D341Med (cell line): ENCODE measurements at regions not wholly inside any gene's neighbourhood (a gene's known extent, or its start where the extent isn't known, plus 50 kb on each side); places are given as distances from the start of the nearest gene placed in this dataset.
"Not testable (repeated sequence)": the region's sequence is repeated elsewhere in the genome, so short reads cannot be mapped to it uniquely, and the experiment has no call there.

Experiments
- DNase-seq: peaks from one replicate; pipeline ENCODE4 v3.0.0; 2012; ENCODE audit warnings: low spot score

- DNase-seq = no peak
Observed at GRCh38 chr14:44385906-44386305, 121.2 kb downstream of the FSCB start.

GRCh38 chr14:44385296-44385695 is 121.8 kb downstream of the FSCB start:
- not testable (repeated sequence) for DNase-seq

- not testable (repeated sequence) for DNase-seq
Observed at GRCh38 chr14:44384601-44385293, 122.3 kb downstream of the FSCB start.

GRCh38 chr14:44384093-44384492 is 123.0 kb downstream of the FSCB start:
- no peak for DNase-seq

- DNase-seq = no peak
Observed at GRCh38 chr14:44383636-44384035, 123.4 kb downstream of the FSCB start.

- no peak for DNase-seq
Observed at GRCh38 chr14:44379292-44379977, 127.6 kb downstream of the FSCB start.

GRCh38 chr14:44374906-44375305 is 132.2 kb downstream of the FSCB start:
- DNase-seq = no peak

DNA sequence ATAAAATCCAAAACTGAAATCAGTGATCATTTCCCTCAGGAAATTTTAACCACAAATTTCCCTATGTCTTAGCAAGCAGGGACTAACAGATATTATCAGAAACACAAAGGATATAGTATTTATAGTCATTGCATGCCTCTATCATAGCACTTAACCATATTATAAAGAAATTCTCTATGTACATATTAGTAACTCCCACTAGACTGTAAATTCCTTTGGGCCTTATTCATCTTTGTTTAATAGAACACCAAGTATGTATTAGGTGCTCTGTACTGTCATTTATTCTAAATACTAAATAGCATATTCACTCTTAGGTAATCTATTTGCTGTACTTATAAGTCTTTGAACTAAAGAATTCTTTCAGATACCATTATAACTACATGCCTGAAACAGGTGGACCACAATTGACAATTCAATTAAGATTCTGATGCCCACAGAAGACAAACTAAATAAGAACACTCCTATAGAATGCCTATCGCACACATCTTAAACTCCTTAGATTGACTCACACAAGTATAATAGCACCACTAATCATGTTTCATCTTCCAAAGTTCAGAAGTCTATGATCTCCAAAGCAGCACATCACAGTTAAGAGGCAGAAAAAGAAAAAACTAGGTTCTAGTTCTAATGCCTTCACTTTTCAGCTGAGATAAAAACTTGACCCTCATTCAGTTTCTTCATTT is 134.1 kb downstream of the FSCB start:
- DNase-seq = no peak

GRCh38 chr14:44372231-44372630 is 134.9 kb downstream of the FSCB start:
- no peak for DNase-seq

GRCh38 chr14:44370727-44371126 is 136.4 kb downstream of the FSCB start:
- DNase-seq = no peak

DNA sequence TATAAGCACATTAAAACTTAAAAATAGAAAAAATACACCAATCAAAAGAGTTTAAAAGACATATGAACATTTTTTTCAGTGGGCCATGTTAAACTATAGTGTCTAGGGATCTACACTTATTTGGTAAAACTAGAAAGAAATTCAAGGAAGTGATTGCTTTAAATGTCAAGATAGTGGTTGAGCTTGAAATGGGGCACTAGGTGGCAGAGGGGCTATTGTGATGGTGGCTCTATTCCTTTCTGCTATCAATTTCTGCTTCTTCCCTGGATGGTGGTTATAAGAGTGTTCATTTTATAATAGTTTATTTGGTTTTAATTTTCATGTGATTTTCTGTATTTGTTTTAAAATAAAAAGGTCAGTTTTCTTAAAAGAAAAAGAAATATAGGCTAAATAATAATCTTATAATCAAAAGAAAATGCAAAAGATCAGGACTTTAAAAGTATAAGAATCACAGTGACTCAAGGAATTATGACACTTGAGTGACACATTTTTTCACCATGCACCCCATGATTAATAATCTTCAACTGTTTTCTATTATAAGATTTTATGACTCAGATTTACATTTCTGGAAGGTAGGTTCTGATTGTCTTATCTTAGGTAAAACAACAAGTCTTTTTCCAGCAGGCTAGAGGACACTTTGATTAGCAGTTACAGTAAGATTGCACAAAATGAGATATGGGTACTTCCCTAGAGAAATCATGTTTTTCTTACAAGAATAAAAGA is 137.5 kb downstream of the FSCB start:
- no peak for DNase-seq

DNA sequence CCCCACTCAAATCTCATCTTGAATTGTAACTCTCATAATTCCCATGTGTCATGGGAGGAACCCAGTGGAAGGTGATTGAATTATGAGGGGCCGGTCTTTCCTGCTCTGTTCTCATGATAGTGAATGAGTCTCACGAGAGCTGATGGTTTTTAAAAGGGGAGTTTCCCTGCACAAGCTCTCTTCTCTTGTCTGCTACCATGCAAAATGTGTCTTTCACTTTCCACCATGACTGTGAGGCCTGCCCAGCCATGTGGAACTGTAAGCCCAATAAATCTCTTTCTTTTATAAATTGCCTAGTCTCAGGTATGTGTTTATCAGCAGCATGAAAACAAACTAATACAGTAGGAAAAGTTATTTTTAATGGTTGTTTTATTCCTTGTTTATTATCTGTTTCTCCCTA is 146.0 kb downstream of the FSCB start:
- no peak for DNase-seq

GRCh38 chr14:44353805-44354204 is 153.3 kb downstream of the FSCB start:
- DNase-seq = no peak

- no peak for DNase-seq
Observed at GRCh38 chr14:44352201-44352600, 154.9 kb downstream of the FSCB start.

- DNase-seq = no peak
Observed at GRCh38 chr14:44347316-44347715, 159.8 kb downstream of the FSCB start.

GRCh38 chr14:44341116-44341515 is 166.0 kb downstream of the FSCB start:
- DNase-seq = no peak

DNA sequence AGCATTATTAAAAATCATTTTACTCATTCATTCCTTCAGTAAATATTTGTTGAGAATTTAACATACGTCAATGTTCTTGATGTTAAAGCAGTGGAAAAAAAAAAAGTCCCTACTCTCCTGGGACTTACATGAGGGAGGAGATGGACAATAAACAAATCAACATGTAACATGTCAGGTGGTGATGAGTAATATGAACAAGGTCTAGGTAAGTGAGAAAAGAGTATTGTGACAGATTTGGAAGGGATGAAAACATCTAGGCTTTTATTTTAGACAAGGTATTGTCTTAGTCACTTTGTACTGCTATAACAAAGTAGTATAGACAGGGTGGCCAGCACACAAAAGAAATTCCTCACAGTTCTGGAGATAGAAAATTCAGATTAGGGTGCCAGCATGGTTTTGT is 167.2 kb downstream of the FSCB start:
- no peak for DNase-seq

DNA sequence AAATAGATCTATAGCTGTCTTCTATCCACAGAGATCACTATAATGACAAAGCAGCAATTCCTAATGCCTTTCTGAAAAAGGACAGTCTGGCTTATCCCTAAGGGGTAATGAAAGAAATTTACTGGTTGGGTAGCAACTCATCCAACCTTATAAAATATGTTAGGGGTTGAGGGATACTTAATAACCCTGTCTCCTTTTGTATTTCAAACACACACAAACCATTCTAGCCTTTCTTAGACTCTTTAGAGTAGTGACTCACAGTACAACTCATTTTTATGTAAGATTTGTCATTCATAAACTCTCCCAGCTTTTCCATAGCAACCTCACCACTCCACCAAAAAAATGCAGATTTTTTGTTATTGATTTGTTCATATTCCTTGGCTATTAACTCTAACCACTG is 167.9 kb downstream of the FSCB start:
- no peak for DNase-seq

- no peak for DNase-seq
Observed at GRCh38 chr14:44317441-44317746, 189.7 kb downstream of the FSCB start.

DNA sequence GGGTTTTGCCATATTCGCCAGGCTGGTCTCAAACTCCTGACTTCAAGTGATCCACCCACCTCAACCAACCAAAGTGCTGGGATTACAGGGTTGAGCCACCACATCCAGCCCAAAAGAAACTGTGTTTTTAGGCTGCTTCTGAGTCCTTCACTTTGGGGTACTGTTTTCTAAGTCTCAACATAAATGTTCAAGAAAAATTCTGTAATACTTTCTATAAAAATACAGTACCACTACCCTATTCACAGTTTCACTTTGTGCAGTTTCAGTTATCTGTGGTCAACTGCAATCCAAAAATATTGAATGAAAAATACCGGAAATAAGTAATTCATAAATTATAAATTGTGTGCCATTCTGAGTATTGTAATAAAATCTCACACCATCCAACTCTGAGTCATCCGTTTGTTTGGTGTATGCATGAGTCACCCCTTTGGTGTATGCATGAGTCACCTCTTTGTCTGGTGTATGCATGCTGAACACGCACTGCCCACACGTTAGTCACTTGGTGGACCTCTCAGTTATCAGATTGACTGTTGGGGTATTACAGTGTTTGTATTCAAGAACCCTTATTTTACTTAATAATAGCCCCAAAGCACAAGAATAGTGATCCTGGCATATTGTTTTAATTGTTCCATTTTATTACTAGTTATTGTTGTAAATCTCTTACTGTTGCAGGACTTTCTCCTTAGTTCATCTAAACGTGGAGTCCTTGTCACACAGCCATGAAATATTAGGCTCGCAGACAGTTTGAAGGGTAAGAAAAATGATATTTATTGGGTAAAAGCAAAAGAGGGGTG is 190.2 kb downstream of the FSCB start:
- no peak for DNase-seq

GRCh38 chr14:44309331-44309730 is 197.8 kb downstream of the FSCB start:
- no peak for DNase-seq

GRCh38 chr14:44300916-44301315 is 206.2 kb downstream of the FSCB start:
- no peak for DNase-seq
